ENCODE measurements at regions not wholly inside any gene's neighbourhood (a gene's known extent, or its start where the extent isn't known, plus 50 kb on each side); places are given as distances from the start of the nearest gene placed in this dataset.

GRCh38 chr3:117562000-117562399, 852.4 kb downstream of the TUSC7 start:
- H3K9ac ChIP-seq, result no peak overlapping the region
- no peaks in the 10 kb centered on the region for H4K20me1 ChIP-seq (ENCODE audit: insufficient read depth)
- H3K27ac ChIP-seq, result no peak overlapping the region
- H3K36me3 ChIP-seq (ENCODE audit: insufficient read depth), result no peaks in the 10 kb centered on the region
- no peak overlapping the region for H3K4me2 ChIP-seq
- H3K79me2 ChIP-seq (ENCODE audit: insufficient read depth, low read depth), result no peaks in the 10 kb centered on the region
- H2AFZ ChIP-seq (ENCODE audit: low read depth), result no peak overlapping the region
- H3K4me3 ChIP-seq (IDR thresholded peaks at IDR 0.05; ENCODE audit: insufficient read depth, low read depth, low read length), result no peak overlapping the region
- no peak for TF ChIP-seq CTCF (conservative IDR thresholded peaks at IDR 0.05; ENCODE audit: low read depth, low read length)
- no peaks in the 10 kb centered on the region for H3K4me1 ChIP-seq (ENCODE audit: low read depth, poor library complexity, severe bottlenecking)
- H3K27me3 ChIP-seq (ENCODE audit: insufficient read depth, low read depth), result no peaks in the 10 kb centered on the region

GRCh38 chr3:117563063-117563462, 853.5 kb downstream of the TUSC7 start:
- Histone ChIP-seq H3K4me2 (no peak overlapping the region), H3K27ac (no peak overlapping the region), H4K20me1 (ENCODE audit: insufficient read depth) (no peaks in the 10 kb centered on the region), H2AFZ (ENCODE audit: low read depth) (no peak overlapping the region), H3K4me3 (IDR thresholded peaks at IDR 0.05; ENCODE audit: insufficient read depth, low read depth, low read length) (no peak overlapping the region), H3K79me2 (ENCODE audit: insufficient read depth, low read depth) (no peaks in the 10 kb centered on the region), H3K36me3 (ENCODE audit: insufficient read depth) (no peaks in the 10 kb centered on the region), H3K9ac (no peak overlapping the region), H3K4me1 (ENCODE audit: low read depth, poor library complexity, severe bottlenecking) (no peaks in the 10 kb centered on the region), H3K27me3 (ENCODE audit: insufficient read depth, low read depth) (no peaks in the 10 kb centered on the region)
- no peak for TF ChIP-seq CTCF (conservative IDR thresholded peaks at IDR 0.05; ENCODE audit: low read depth, low read length)

GRCh38 chr3:117565777-117566176, 856.2 kb downstream of the TUSC7 start:
- Histone ChIP-seq H3K27ac (no peak overlapping the region), H3K36me3 (ENCODE audit: insufficient read depth) (no peaks in the 10 kb centered on the region), H3K4me2 (no peak overlapping the region), H2AFZ (ENCODE audit: low read depth) (no peak overlapping the region), H3K9ac (no peak overlapping the region), H3K27me3 (ENCODE audit: insufficient read depth, low read depth) (no peaks in the 10 kb centered on the region), H3K4me1 (ENCODE audit: low read depth, poor library complexity, severe bottlenecking) (no peaks in the 10 kb centered on the region), H4K20me1 (ENCODE audit: insufficient read depth) (no peaks in the 10 kb centered on the region), H3K79me2 (ENCODE audit: insufficient read depth, low read depth) (no peaks in the 10 kb centered on the region), H3K4me3 (IDR thresholded peaks at IDR 0.05; ENCODE audit: insufficient read depth, low read depth, low read length) (no peak overlapping the region)
- TF ChIP-seq CTCF (conservative IDR thresholded peaks at IDR 0.05; ENCODE audit: low read depth, low read length), result no peak

GRCh38 chr3:117566926-117567325, 857.3 kb downstream of the TUSC7 start:
- H3K4me2 ChIP-seq, result no peak overlapping the region
- H3K9ac ChIP-seq, result no peak overlapping the region
- no peaks in the 10 kb centered on the region for H3K4me1 ChIP-seq (ENCODE audit: low read depth, poor library complexity, severe bottlenecking)
- H3K36me3 ChIP-seq (ENCODE audit: insufficient read depth), result no peaks in the 10 kb centered on the region
- no peaks in the 10 kb centered on the region for H3K79me2 ChIP-seq (ENCODE audit: insufficient read depth, low read depth)
- H3K4me3 ChIP-seq (IDR thresholded peaks at IDR 0.05; ENCODE audit: insufficient read depth, low read depth, low read length), result no peak overlapping the region
- no peak for TF ChIP-seq CTCF (conservative IDR thresholded peaks at IDR 0.05; ENCODE audit: low read depth, low read length)
- no peak overlapping the region for H3K27ac ChIP-seq
- no peak overlapping the region for H2AFZ ChIP-seq (ENCODE audit: low read depth)
- no peaks in the 10 kb centered on the region for H4K20me1 ChIP-seq (ENCODE audit: insufficient read depth)
- H3K27me3 ChIP-seq (ENCODE audit: insufficient read depth, low read depth), result no peaks in the 10 kb centered on the region

GRCh38 chr3:117567382-117567781, 857.8 kb downstream of the TUSC7 start:
- no peaks in the 10 kb centered on the region for H4K20me1 ChIP-seq (ENCODE audit: insufficient read depth)
- no peaks in the 10 kb centered on the region for H3K4me1 ChIP-seq (ENCODE audit: low read depth, poor library complexity, severe bottlenecking)
- H3K4me2 ChIP-seq, result no peak overlapping the region
- no peak overlapping the region for H3K27ac ChIP-seq
- H3K4me3 ChIP-seq (IDR thresholded peaks at IDR 0.05; ENCODE audit: insufficient read depth, low read depth, low read length), result no peak overlapping the region
- H3K27me3 ChIP-seq (ENCODE audit: insufficient read depth, low read depth), result no peaks in the 10 kb centered on the region
- no peak overlapping the region for H2AFZ ChIP-seq (ENCODE audit: low read depth)
- TF ChIP-seq CTCF (conservative IDR thresholded peaks at IDR 0.05; ENCODE audit: low read depth, low read length), result no peak
- no peaks in the 10 kb centered on the region for H3K79me2 ChIP-seq (ENCODE audit: insufficient read depth, low read depth)
- no peak overlapping the region for H3K9ac ChIP-seq
- H3K36me3 ChIP-seq (ENCODE audit: insufficient read depth), result no peaks in the 10 kb centered on the region

Data from KMS-11 (cell line).